ENCODE measurements at regions not wholly inside any gene's neighbourhood (a gene's known extent, or its start where the extent isn't known, plus 50 kb on each side); places are given as distances from the start of the nearest gene placed in this dataset.

GRCh38 chr3:62999158-62999557, 123.9 kb upstream of the CADPS start:
- DNase-seq (ENCODE audit: low read depth, low spot score) (no peak), ATAC-seq (no peak)
- intact Hi-C loops (cut with micrococcal nuclease; ENCODE audit: unreplicated experiment) (no loop called here), in situ Hi-C loops (cut with HindIII; ENCODE audit: low pct_unique_long_range_greater_than_20kb, low sequenced_read_pairs) (no loop called here)
- no TSS peak for BruUV-seq (replicated peaks)
- Histone ChIP-seq H3K27me3 (ENCODE audit: control insufficient read depth, insufficient read depth, low read length) (no peaks in the 10 kb centered on the region), H3K27ac (ENCODE audit: low read length) (no peak overlapping the region), H3K9me3 (ENCODE audit: control insufficient read depth, insufficient read depth, low read depth, low read length) (no peaks in the 10 kb centered on the region), H3K36me3 (ENCODE audit: control insufficient read depth, insufficient read depth, low read length) (no peaks in the 10 kb centered on the region), H3K4me1 (ENCODE audit: control insufficient read depth, insufficient read depth, low read length) (no peaks in the 10 kb centered on the region), H3K4me3 (ENCODE audit: low read depth in 2 of 2, low read length in 2 of 2) (no peak overlapping the region)
- ChIA-PET CTCF (no interaction called here), POLR2A (interaction anchor here (0.7 kb wide), 1 partner anchor 249 kb away, joined by 3 read pairs; no protein-coding TSS in a partner anchor)
- no peak for TF ChIP-seq TCF7L2 (IDR thresholded peaks at IDR 0.05; ENCODE audit: low read depth, low read length)
- no peak for TF ChIP-seq POLR2AphosphoS5 (IDR thresholded peaks at IDR 0.05; ENCODE audit: low read depth, low read length)
- TF ChIP-seq SIN3A (IDR thresholded peaks at IDR 0.05; ENCODE audit: borderline replicate concordance, insufficient read depth, low read depth, low read length): no peak
- TF ChIP-seq REST (IDR thresholded peaks at IDR 0.05; ENCODE audit: insufficient read depth in 1 of 2, low read depth in 2 of 2, low read length in 1 of 2): no peak
- no peak for TF ChIP-seq CTCF (IDR thresholded peaks at IDR 0.05)

- ATAC-seq: no peak
- ChIA-PET POLR2A (no interaction called here), CTCF (no interaction called here)
- no peak for TF ChIP-seq TCF7L2 (IDR thresholded peaks at IDR 0.05; ENCODE audit: low read depth, low read length)
- no peak for TF ChIP-seq CTCF (IDR thresholded peaks at IDR 0.05)
- no peak for TF ChIP-seq POLR2AphosphoS5 (IDR thresholded peaks at IDR 0.05; ENCODE audit: low read depth, low read length)
- no peak for TF ChIP-seq REST (IDR thresholded peaks at IDR 0.05; ENCODE audit: insufficient read depth in 1 of 2, low read depth in 2 of 2, low read length in 1 of 2)
- TF ChIP-seq SIN3A (IDR thresholded peaks at IDR 0.05; ENCODE audit: borderline replicate concordance, insufficient read depth, low read depth, low read length): no peak
- no peaks in the 10 kb centered on the region for H3K9me3 ChIP-seq (ENCODE audit: control insufficient read depth, insufficient read depth, low read depth, low read length)
- H3K4me1 ChIP-seq (ENCODE audit: control insufficient read depth, insufficient read depth, low read length): no peaks in the 10 kb centered on the region
- H3K4me3 ChIP-seq (ENCODE audit: low read depth in 2 of 2, low read length in 2 of 2): no peak overlapping the region
- no TSS peak for BruUV-seq (replicated peaks)
- no peaks in the 10 kb centered on the region for H3K27me3 ChIP-seq (ENCODE audit: control insufficient read depth, insufficient read depth, low read length)
- in situ Hi-C loops (cut with HindIII; ENCODE audit: low pct_unique_long_range_greater_than_20kb, low sequenced_read_pairs) (no loop called here), intact Hi-C loops (cut with micrococcal nuclease; ENCODE audit: unreplicated experiment) (no loop called here)
- H3K27ac ChIP-seq (ENCODE audit: low read length): no peak overlapping the region
- H3K36me3 ChIP-seq (ENCODE audit: control insufficient read depth, insufficient read depth, low read length): no peaks in the 10 kb centered on the region
- DNase-seq (ENCODE audit: low read depth, low spot score): no peak
Observed at GRCh38 chr3:62999791-63000190, 124.6 kb upstream of the CADPS start.

Measured in Panc1 (cell line).